Mesodermal cell (in vitro differentiated cells): ENCODE measurements at regions not wholly inside any gene's neighbourhood (a gene's known extent, or its start where the extent isn't known, plus 50 kb on each side); places are given as distances from the start of the nearest gene placed in this dataset.

Source experiments
- H3K27ac ChIP-seq: 2 replicates; pipeline ENCODE4 v1.7.0; 2013; ENCODE audit warnings: mild to moderate bottlenecking, low read depth, low read length, moderate library complexity; ENCODE audit not compliant: severe bottlenecking
- H3K36me3 ChIP-seq: 2 replicates; pipeline ENCODE4 v1.7.1; 2013; ENCODE audit warnings: mild to moderate bottlenecking, low read length, moderate library complexity; ENCODE audit not compliant: control insufficient read depth, insufficient read depth
- H3K4me1 ChIP-seq: one replicate; pipeline ENCODE4 v1.7.1; 2013; ENCODE audit warnings: mild to moderate bottlenecking, low read length; ENCODE audit not compliant: insufficient read depth, control insufficient read depth, poor library complexity, severe bottlenecking
- H3K4me3 ChIP-seq: 2 replicates; pipeline ENCODE4 v1.7.0; 2013; ENCODE audit warnings: low read length, control low read depth, mild to moderate bottlenecking; ENCODE audit not compliant: insufficient read depth, poor library complexity, severe bottlenecking; ENCODE audit errors: extremely low read depth
- H3K9me3 ChIP-seq: 2 replicates; pipeline ENCODE4 v1.7.1; 2013; ENCODE audit warnings: mild to moderate bottlenecking, low read length, moderate library complexity; ENCODE audit not compliant: control insufficient read depth
- WGBS, 2 experiments: methylation state at CpG; one replicate each; pipeline ENCODE4 v1.1.5; 2013; ENCODE audit warnings: missing lambda C conversion rate in 2 of 2; ENCODE audit not compliant: insufficient coverage in 2 of 2; 5-methylcytosine and 5-hydroxymethylcytosine counted together

DNA sequence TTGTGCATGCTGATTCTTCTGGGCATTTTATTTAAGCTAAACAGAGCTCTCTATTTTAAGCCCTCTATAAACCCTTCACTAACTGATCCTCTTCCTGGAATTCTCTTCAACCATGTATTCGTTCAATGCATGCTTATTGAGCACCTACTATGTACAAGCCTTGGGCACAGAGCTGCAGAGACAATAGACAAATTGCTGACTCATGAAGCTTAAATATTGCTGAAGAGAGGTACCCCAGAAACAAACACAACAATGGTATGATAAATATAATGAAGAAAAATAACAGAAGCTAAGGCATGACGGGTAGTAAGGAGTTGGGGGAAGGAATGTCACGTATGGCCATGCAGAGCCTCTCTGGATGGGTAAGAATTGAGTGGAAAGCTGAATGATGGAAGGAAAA lies 222.2 kb downstream of the PPARGC1A start:
- Histone ChIP-seq H3K36me3 (no peaks in the 10 kb centered on the region), H3K4me1 (no peaks in the 10 kb centered on the region), H3K4me3 (no peak overlapping the region), H3K27ac (no peak overlapping the region), H3K9me3 (no peaks in the 10 kb centered on the region)
- 93 to 97% methylated on average over 2 to 3 of the region's 3 CpGs for WGBS, 2 experiments

GRCh38 chr4:23660865-23661264 lies 229.0 kb downstream of the PPARGC1A start:
- Histone ChIP-seq H3K9me3 (no peaks in the 10 kb centered on the region), H3K4me1 (no peaks in the 10 kb centered on the region), H3K36me3 (no peaks in the 10 kb centered on the region), H3K4me3 (no peak overlapping the region), H3K27ac (no peak overlapping the region)
- WGBS, 2 experiments: 63 to 83% methylated on average over 1 of the region's 2 CpGs

DNA sequence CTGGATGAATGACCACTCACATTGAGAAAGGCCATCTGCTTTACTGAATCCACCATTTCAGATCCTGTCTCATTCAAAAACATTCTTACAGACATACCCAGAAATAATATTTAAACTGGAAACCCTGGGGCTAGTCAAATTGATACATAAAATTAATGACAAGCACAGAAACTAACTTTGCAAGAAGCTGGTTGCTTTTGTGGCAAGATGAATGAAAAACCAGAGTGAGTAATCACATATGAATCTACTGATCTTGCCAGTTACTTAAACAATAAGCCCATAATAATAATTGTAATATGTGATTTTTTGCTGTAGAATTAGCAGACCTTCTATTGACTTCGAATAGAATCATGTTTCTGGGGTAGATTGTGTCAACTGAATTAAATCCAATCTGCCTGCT lies 235.1 kb downstream of the PPARGC1A start:
- no CpG with 5 or more reads among the region's 1 CpG for WGBS, 2 experiments
- no peaks in the 10 kb centered on the region for H3K36me3 ChIP-seq
- H3K4me3 ChIP-seq: no peak overlapping the region
- no peak overlapping the region for H3K27ac ChIP-seq
- H3K9me3 ChIP-seq: no peaks in the 10 kb centered on the region
- H3K4me1 ChIP-seq: no peaks in the 10 kb centered on the region

DNA sequence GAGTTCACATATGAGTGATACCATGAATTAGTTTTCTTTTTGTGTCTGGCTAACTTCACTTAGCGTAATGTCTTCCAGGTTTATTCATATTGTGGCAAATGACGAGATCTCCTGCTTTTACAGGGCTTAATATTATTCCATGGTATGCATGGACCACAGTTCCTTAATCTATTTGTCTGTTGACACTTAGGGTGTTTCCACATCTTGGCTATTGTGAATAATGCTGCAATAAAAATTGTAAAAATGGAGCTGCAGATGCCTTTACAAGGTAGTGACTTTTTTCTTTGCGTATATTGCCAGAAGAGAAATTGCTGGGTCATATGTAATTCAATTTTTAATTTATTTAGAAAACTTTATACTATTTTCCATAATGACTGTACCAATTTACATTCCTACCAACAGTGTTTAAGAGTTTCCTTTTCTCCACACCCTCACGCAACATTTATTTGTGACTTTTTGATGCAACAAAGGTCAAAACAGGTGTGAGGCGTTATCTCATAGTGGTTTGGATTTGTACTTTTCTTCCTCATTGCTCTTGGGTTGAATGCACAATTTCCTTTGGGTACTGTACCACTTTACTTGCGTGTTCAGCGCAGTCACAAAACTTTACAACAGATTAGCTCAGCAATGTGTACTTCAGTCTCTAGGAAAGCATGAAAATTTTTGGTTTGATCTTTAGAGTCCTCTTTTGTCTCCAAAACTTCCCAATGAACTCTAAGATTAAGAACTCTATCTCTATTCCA lies 240.8 kb downstream of the PPARGC1A start:
- Histone ChIP-seq H3K9me3 (no peaks in the 10 kb centered on the region), H3K4me1 (no peaks in the 10 kb centered on the region), H3K4me3 (no peak overlapping the region), H3K27ac (no peak overlapping the region), H3K36me3 (no peaks in the 10 kb centered on the region)
- WGBS, 2 experiments: 89 to 100% methylated on average over 1 to 3 of the region's 7 CpGs

DNA sequence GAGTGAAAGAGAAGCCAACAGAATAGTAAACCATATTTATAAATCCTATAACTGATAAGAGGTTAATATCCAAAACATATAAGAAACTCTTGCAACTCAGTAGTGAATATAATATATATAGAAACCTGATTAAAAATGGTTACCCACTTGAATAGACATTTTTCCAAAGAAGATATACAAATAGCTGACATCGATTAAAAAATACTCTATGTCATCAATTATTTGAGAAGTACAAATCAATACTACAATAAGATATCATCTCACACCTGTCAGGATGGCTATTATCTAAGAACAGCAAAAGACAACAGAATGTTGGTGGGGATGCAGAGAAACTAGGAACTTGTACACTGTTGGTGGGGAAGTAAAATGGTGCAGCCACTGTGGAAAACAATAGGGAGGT lies 254.4 kb downstream of the PPARGC1A start:
- Histone ChIP-seq H3K36me3 (no peaks in the 10 kb centered on the region), H3K4me1 (no peaks in the 10 kb centered on the region), H3K4me3 (no peak overlapping the region), H3K27ac (no peak overlapping the region), H3K9me3 (no peaks in the 10 kb centered on the region)
- WGBS, 2 experiments: no CpG with 5 or more reads among the region's 1 CpG

DNA sequence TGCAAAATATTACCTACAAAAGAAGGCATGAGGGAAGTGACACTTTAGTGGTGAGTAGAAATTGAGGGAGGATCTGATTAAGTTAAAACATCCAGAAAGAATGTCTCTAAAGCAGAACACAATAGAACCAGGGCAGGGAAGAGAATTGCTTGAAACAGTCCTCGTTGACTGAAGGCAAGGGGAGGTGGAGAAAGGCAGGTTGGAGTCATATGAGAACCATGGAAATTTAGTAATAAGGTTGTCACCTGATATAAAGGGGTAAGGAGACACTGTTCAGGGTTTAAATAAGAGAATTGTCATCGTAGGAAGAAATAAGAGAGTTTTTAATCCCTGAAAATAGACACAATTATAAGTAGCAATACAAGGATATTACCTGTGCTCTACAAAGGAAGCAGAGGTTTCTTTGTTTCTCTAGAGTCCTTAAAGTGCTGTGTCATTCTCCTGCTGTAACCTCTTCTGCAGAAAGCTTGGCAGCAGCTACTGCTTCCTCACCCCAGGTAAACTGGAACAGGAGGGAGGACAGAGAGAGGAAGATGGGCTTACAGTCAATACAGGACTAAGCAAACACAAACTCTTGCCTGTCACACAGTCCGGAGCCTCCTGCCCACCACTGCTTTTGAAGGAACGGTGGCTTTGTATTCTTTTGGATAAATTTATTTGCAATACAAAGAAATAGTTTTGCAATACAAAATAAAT lies 258.4 kb downstream of the PPARGC1A start:
- no peaks in the 10 kb centered on the region for H3K9me3 ChIP-seq
- H3K4me1 ChIP-seq: no peaks in the 10 kb centered on the region
- H3K36me3 ChIP-seq: no peaks in the 10 kb centered on the region
- H3K4me3 ChIP-seq: no peak overlapping the region
- no peak overlapping the region for H3K27ac ChIP-seq
- WGBS, 2 experiments: 62 to 82% methylated on average over 1 of the region's 4 CpGs

DNA sequence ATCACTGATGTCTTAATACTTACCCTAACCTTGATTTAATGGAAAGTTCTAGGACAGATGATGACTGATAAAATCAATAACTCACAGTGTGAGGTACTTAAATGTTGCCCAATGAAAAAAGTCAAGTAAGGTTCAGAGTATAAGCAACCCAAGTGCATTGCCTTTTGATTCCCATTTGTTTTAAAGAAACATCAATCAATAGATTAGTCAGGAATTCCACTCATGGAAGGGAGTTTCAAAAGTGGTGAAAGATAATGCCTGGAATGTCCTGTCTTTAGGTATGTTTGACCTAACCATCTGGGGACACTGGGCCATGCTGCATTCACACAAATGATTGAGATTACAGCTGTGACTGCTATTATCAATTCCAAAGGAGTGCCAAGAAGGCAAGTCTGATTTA lies 259.7 kb downstream of the PPARGC1A start:
- Histone ChIP-seq H3K27ac (no peak overlapping the region), H3K4me3 (no peak overlapping the region), H3K4me1 (no peaks in the 10 kb centered on the region), H3K36me3 (no peaks in the 10 kb centered on the region), H3K9me3 (no peaks in the 10 kb centered on the region)

DNA sequence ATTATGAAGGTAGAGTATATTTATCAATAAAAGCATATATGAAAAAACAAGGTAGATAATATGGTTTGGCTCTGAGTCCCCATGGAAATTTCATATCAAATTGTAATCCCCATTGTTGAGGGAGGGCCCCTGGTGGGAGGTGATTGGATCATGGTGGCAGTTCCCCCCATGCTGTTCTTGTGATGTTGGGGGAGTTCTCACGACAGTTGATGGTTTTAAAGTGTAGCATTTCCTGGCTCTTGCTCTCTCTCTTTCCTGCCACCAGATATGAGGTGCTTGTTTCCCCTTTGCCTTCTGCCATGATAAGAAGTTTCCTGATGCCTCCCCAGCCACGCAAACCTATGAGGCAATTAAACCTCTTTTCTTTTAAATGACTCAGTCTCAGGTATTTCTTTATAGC lies 260.4 kb downstream of the PPARGC1A start:
- H3K4me3 ChIP-seq: no peak overlapping the region
- no peaks in the 10 kb centered on the region for H3K36me3 ChIP-seq
- WGBS, 2 experiments: 50% methylated on average over 1 of the region's 2 CpGs; no CpG with 5 or more reads in 1 of the 2 experiments

GRCh38 chr4:23614284-23614892 lies 275.5 kb downstream of the PPARGC1A start:
- Histone ChIP-seq H3K4me3 (no peak overlapping the region), H3K36me3 (no peaks in the 10 kb centered on the region), H3K4me1 (no peaks in the 10 kb centered on the region), H3K27ac (no peak overlapping the region), H3K9me3 (no peaks in the 10 kb centered on the region)
- 82 to 100% methylated on average over 1 of the region's 6 CpGs for WGBS, 2 experiments

More for the DNA sequence above, 260.4 kb downstream of the PPARGC1A start:
- Histone ChIP-seq H3K9me3 (peaks cover 4% of the 10 kb centered on the region), H3K27ac (no peak overlapping the region), H3K4me1 (no peaks in the 10 kb centered on the region)

DNA sequence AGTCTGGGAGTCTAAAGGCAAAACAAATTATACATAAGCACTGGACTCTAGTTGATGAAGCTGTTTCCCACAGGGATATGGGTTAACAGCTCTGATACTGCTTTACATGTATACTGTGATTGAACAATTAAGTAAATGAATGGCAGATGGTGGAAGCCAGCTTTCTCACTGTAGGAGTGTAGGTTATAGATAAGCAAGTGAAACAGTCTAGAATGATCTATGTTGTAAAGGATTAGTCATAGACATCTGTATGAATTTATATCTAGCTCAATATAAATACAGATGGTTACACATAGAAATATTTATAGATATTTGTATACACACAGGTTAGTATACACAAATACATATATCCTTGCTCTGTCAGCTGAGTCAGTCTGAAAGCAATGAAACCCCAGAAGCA lies 276.1 kb downstream of the PPARGC1A start:
- Histone ChIP-seq H3K9me3 (no peaks in the 10 kb centered on the region), H3K4me1 (no peaks in the 10 kb centered on the region), H3K27ac (no peak overlapping the region), H3K36me3 (no peaks in the 10 kb centered on the region), H3K4me3 (no peak overlapping the region)

GRCh38 chr4:23602720-23603119 lies 287.1 kb downstream of the PPARGC1A start:
- 100% methylated on average over 1 of the region's 2 CpGs; no CpG with 5 or more reads in 1 of the 2 experiments for WGBS, 2 experiments
- H3K27ac ChIP-seq: no peak overlapping the region
- no peaks in the 10 kb centered on the region for H3K4me1 ChIP-seq
- no peak overlapping the region for H3K4me3 ChIP-seq
- H3K9me3 ChIP-seq: no peaks in the 10 kb centered on the region
- H3K36me3 ChIP-seq: no peaks in the 10 kb centered on the region
